ENCODE measurements at regions not wholly inside any gene's neighbourhood (a gene's known extent, or its start where the extent isn't known, plus 50 kb on each side); places are given as distances from the start of the nearest gene placed in this dataset.

- TF ChIP-seq POLR2A (IDR thresholded peaks at IDR 0.05; ENCODE audit: low read length) (no peak), GATA1 (IDR thresholded peaks at IDR 0.05; ENCODE audit: low read depth, low read length) (no peak)
These were observed 177.4 kb upstream of the GLRA1 start for GRCh38 chr5:152102057-152102456.

Data from erythroblast (primary cell).